DOHH2 (cell line): ENCODE measurements at regions not wholly inside any gene's neighbourhood (a gene's known extent, or its start where the extent isn't known, plus 50 kb on each side); places are given as distances from the start of the nearest gene placed in this dataset.
"Not testable (repeated sequence)": the region's sequence is repeated elsewhere in the genome, so short reads cannot be mapped to it uniquely, and the experiment has no call there.

Experiments
- CTCF ChIP-seq: fragments of 200-600 bp; sonication (generic); IDR thresholded peaks from one replicate; pipeline ENCODE4 v1.5.1; 2014; ENCODE audit warnings: antibody characterized with exemption, mild to moderate bottlenecking, low read depth, low read length; ENCODE audit not compliant: poor library complexity, severe bottlenecking
- EZH2phosphoT487 ChIP-seq: fragments of 200-600 bp; sonication (generic); IDR thresholded peaks from 2 replicates; pipeline ENCODE4 v1.6.1; 2017; ENCODE audit warnings: borderline replicate concordance, mild to moderate bottlenecking, antibody characterized with exemption, low read length, moderate library complexity, mixed read lengths

- TF ChIP-seq CTCF, EZH2phosphoT487: not testable (repeated sequence)
These were observed 93.6 kb downstream of the ALG1L2 start for GRCh38 chr3:130175195-130175594.
